Right lobe of liver (tissue), 4 donors: ENCODE measurements at regions not wholly inside any gene's neighbourhood (a gene's known extent, or its start where the extent isn't known, plus 50 kb on each side); places are given as distances from the start of the nearest gene placed in this dataset.

ENCODE experiments used
- CTCF ChIP-seq, 4 donors: fragments of 200-600 bp in 3 of 4; fragments of 450-650 bp in 1 of 4; IDR thresholded peaks; one replicate each; pipeline versions ENCODE4 v1.5.1 to v1.8.0; 2016 to 2022; ENCODE audit warnings: antibody characterized with exemption in 4 of 4, mild to moderate bottlenecking in 2 of 4
- POLR2A ChIP-seq: fragments of 450-650 bp; IDR thresholded peaks from one replicate; pipeline ENCODE4 v1.6.1; 2017; ENCODE audit warnings: antibody characterized with exemption, mild to moderate bottlenecking
- donor health status: DM: no; HTN: no; CAD: no.
- donor health status: DM: no; HTN: no; CAD: no.
- donor health status: DM: no; HTN: yes; CAD: no.

DNA sequence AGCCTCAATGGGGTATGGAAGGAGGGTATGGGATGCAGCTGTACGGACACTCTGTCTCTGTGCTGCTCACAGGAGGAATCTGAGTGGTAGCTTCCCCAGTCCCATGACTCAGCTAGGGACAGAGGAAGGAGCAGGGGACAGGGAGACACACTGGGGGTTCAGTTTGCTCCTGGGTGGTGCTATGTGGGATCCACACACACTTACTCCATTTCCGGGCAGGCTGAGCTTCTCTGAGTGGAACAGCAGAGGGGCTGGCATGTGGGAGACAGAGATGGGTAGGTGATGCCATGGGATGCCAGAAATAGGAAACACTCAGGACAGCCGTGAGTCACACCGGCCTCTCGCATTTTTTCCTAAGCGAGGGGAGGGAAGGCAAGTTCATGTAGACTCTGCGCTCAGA, 59.2 kb upstream of the KIRREL3 start:
- TF ChIP-seq CTCF (IDR thresholded peaks at IDR 0.05), result no peak
- TF ChIP-seq POLR2A, result no peak
